DND-41 (cell line): ENCODE measurements at regions not wholly inside any gene's neighbourhood (a gene's known extent, or its start where the extent isn't known, plus 50 kb on each side); places are given as distances from the start of the nearest gene placed in this dataset.

Experiments used
- EZH2 ChIP-seq: IDR thresholded peaks from 3 replicates; pipeline ENCODE4 v1.6.1; 2012; ENCODE audit warnings: borderline replicate concordance, low read depth, mild to moderate bottlenecking, moderate library complexity, low read length, inconsistent platforms; ENCODE audit not compliant: severe bottlenecking
- TF ChIP-seq, protein P1 (sequence below): IDR thresholded peaks from 2 replicates; pipeline ENCODE4 v1.5.1; 2012; ENCODE audit warnings: borderline replicate concordance, low read length, moderate library complexity, mild to moderate bottlenecking; ENCODE audit not compliant: poor library complexity, severe bottlenecking; ENCODE audit errors: extremely low read depth

DNA sequence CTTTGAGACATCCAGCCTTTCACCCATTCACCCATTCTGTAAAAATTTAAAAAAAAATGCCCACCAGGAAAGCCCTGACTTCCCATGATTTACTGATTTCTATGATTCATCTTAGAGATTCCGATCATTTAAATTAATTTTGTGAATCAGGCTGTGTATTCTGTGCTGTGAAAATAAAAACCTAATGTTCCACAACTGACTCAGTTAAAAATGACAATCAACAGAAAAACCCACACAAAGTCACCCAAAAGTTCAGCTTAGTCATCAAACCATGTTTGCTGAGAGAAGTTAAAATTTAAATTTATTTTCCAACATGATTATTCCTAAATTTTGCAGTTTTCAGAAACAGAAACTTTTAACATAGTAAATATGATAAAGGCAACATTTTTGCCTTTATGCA, 509.9 kb downstream of the TENT5A start:
- TF ChIP-seq, protein P1, sequence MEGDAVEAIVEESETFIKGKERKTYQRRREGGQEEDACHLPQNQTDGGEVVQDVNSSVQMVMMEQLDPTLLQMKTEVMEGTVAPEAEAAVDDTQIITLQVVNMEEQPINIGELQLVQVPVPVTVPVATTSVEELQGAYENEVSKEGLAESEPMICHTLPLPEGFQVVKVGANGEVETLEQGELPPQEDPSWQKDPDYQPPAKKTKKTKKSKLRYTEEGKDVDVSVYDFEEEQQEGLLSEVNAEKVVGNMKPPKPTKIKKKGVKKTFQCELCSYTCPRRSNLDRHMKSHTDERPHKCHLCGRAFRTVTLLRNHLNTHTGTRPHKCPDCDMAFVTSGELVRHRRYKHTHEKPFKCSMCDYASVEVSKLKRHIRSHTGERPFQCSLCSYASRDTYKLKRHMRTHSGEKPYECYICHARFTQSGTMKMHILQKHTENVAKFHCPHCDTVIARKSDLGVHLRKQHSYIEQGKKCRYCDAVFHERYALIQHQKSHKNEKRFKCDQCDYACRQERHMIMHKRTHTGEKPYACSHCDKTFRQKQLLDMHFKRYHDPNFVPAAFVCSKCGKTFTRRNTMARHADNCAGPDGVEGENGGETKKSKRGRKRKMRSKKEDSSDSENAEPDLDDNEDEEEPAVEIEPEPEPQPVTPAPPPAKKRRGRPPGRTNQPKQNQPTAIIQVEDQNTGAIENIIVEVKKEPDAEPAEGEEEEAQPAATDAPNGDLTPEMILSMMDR, result no peak
- no peak for TF ChIP-seq EZH2
